H1 (cell line): ENCODE measurements at regions not wholly inside any gene's neighbourhood (a gene's known extent, or its start where the extent isn't known, plus 50 kb on each side); places are given as distances from the start of the nearest gene placed in this dataset.

Experiments
- CTCF ChIA-PET: fragments of 300-600 bp; sonication (Branson Sonifier 250); formaldehyde crosslinking; loops from one replicate; lab custom pipeline; 2021; ENCODE audit not compliant: partially characterized antibody; lab: Charles Lee
- POLR2A ChIA-PET: fragments of 300-600 bp; sonication (Branson Sonifier 250); formaldehyde crosslinking; loops from one replicate; lab custom pipeline; 2021; ENCODE audit warnings: inconsistent platforms; ENCODE audit not compliant: partially characterized antibody; lab: Charles Lee
- DNase-seq, 2 experiments: peaks; one replicate each; pipeline versions ENCODE4 v3.0.0 to v3.0.0-alpha.2; 2010 to 2022; ENCODE audit warnings: low spot score in 2 of 2, low read depth in 1 of 2, mixed read lengths in 1 of 2
- FAIRE-seq: peaks from 2 replicates; lab custom pipeline; 2011; peaks lifted over from hg19 to GRCh38; lab: Jason Lieb, UNC
- H2AFZ ChIP-seq: 2 replicates; pipeline ENCODE4 v1.8.1; 2012; ENCODE audit warnings: low read length, inconsistent platforms
- H2AK5ac ChIP-seq: 2 replicates; pipeline ENCODE4 v1.6.1; 2013; ENCODE audit warnings: low read depth, low read length
- H2BK120ac ChIP-seq: replicated peaks from 2 replicates; pipeline ENCODE3; 2013; ENCODE audit warnings: low read depth, low read length, inconsistent platforms
- H2BK12ac ChIP-seq: 2 replicates; pipeline ENCODE4 v1.6.1; 2013; ENCODE audit warnings: low read depth, low read length
- H2BK15ac ChIP-seq: 2 replicates; pipeline ENCODE4 v1.6.1; 2013; ENCODE audit warnings: low read length
- H2BK20ac ChIP-seq: 2 replicates; pipeline ENCODE4 v1.6.1; 2013; ENCODE audit warnings: low read length
- H2BK5ac ChIP-seq: 2 replicates; pipeline ENCODE4 v1.6.1; 2013; ENCODE audit warnings: low read depth, low read length
- H3K14ac ChIP-seq: 2 replicates; pipeline ENCODE4 v1.6.1; 2013; ENCODE audit warnings: inconsistent platforms; ENCODE audit not compliant: insufficient read length
- H3K18ac ChIP-seq: 2 replicates; pipeline ENCODE4 v1.6.1; 2013; ENCODE audit warnings: low read length; ENCODE audit errors: extremely low read depth
- H3K23ac ChIP-seq: 2 replicates; pipeline ENCODE4 v1.6.1; 2013; ENCODE audit warnings: inconsistent platforms; ENCODE audit not compliant: insufficient read length
- H3K23me2 ChIP-seq: 2 replicates; pipeline ENCODE4 v1.6.1; 2013; ENCODE audit warnings: low read depth, low read length
- H3K27ac ChIP-seq: 2 replicates; pipeline ENCODE4 v1.6.1; 2011; ENCODE audit warnings: low read depth, low read length, inconsistent platforms
- H3K27me3 ChIP-seq, 4 experiments: replicated peaks in 1 of 4; 1 replicate in 1 of 4; 2 replicates in 3 of 4; pipeline versions ENCODE4 v1.6.1 to v1.8.1; 2011 to 2013; ENCODE audit warnings: low read length in 3 of 4, mild to moderate bottlenecking in 3 of 4, inconsistent platforms in 2 of 4, mixed read lengths in 2 of 4, moderate library complexity in 1 of 4; ENCODE audit not compliant: control insufficient read depth in 3 of 4, insufficient read depth in 3 of 4; ENCODE audit errors: extremely low read depth in 1 of 4
- H3K36me3 ChIP-seq, 4 experiments: 2 replicates each; pipeline versions ENCODE4 v1.6.1 to v1.8.1; 2011 to 2013; ENCODE audit warnings: mild to moderate bottlenecking in 4 of 4, low read length in 3 of 4, moderate library complexity in 2 of 4, control low read depth in 1 of 4, inconsistent platforms in 1 of 4; ENCODE audit not compliant: insufficient read depth in 4 of 4, control insufficient read depth in 2 of 4
- H3K4ac ChIP-seq: replicated peaks from 2 replicates; pipeline ENCODE3; 2013; ENCODE audit warnings: low read length, low read depth, mixed read lengths, inconsistent platforms; ENCODE audit not compliant: insufficient read length
- H3K4me1 ChIP-seq, 4 experiments: replicated peaks in 1 of 4; 1 replicate in 1 of 4; 2 replicates in 3 of 4; pipeline versions ENCODE4 v1.6.1 to v1.8.1; 2011 to 2013; ENCODE audit warnings: low read length in 3 of 4, inconsistent platforms in 2 of 4, mixed read lengths in 1 of 4; ENCODE audit not compliant: insufficient read depth in 4 of 4, control insufficient read depth in 3 of 4
- H3K4me2 ChIP-seq, 2 experiments: 2 replicates each; pipeline versions ENCODE4 v1.6.1 to v1.8.1; 2011 to 2013; ENCODE audit warnings: low read depth in 2 of 2, low read length in 2 of 2, control low read depth in 1 of 2, inconsistent platforms in 1 of 2, mild to moderate bottlenecking in 1 of 2; ENCODE audit not compliant: insufficient read depth in 1 of 2
- H3K4me3 ChIP-seq, 4 experiments: fragments of 200-600, 300-600 bp in 1 of 4; sonication (generic), shearing (Covaris generic), sonication (Bioruptor Twin) in 1 of 4; 2 replicates each; pipeline versions ENCODE4 v1.5.1 to v1.8.1; 2011 to 2016; ENCODE audit warnings: low read length in 4 of 4, low read depth in 3 of 4, control low read depth in 2 of 4, inconsistent platforms in 2 of 4, mild to moderate bottlenecking in 2 of 4, mixed read lengths in 1 of 4, moderate library complexity in 1 of 4; ENCODE audit not compliant: insufficient read depth in 2 of 4; ENCODE audit errors: extremely low read depth in 1 of 4
- H3K56ac ChIP-seq: replicated peaks from 2 replicates; pipeline ENCODE3; 2013; ENCODE audit warnings: low read depth, mild to moderate bottlenecking, mixed read lengths, low read length, inconsistent platforms; ENCODE audit not compliant: insufficient read length
- H3K79me1 ChIP-seq: 2 replicates; pipeline ENCODE4 v1.6.1; 2013; ENCODE audit warnings: low read depth, low read length, control low read depth
- H3K79me2 ChIP-seq, 2 experiments: 2 replicates each; pipeline versions ENCODE4 v1.6.1 to v1.8.1; 2012 to 2013; ENCODE audit warnings: low read length in 2 of 2, mild to moderate bottlenecking in 2 of 2, inconsistent platforms in 1 of 2; ENCODE audit not compliant: insufficient read depth in 2 of 2, control insufficient read depth in 1 of 2
- H3K9ac ChIP-seq, 4 experiments: replicated peaks in 1 of 4; 1 replicate in 1 of 4; 2 replicates in 3 of 4; pipeline versions ENCODE4 v1.6.1 to v1.8.1; 2011 to 2013; ENCODE audit warnings: low read depth in 3 of 4, low read length in 3 of 4, control low read depth in 2 of 4, mild to moderate bottlenecking in 2 of 4, moderate library complexity in 2 of 4, inconsistent platforms in 1 of 4; ENCODE audit errors: extremely low read depth in 1 of 4
- H3K9me3 ChIP-seq, 2 experiments: 2 replicates each; pipeline versions ENCODE4 v1.6.1 to v1.8.1; 2012 to 2013; ENCODE audit warnings: mild to moderate bottlenecking in 2 of 2, moderate library complexity in 2 of 2, control low read depth in 1 of 2, inconsistent platforms in 1 of 2, low read depth in 1 of 2, low read length in 1 of 2, mixed read lengths in 1 of 2; ENCODE audit not compliant: insufficient read depth in 2 of 2
- H4K20me1 ChIP-seq, 2 experiments: replicated peaks in 1 of 2; 2 replicates each; pipeline versions ENCODE3 to v1.8.1; 2011 to 2013; ENCODE audit warnings: inconsistent platforms in 2 of 2, low read length in 2 of 2, mild to moderate bottlenecking in 1 of 2; ENCODE audit not compliant: insufficient read depth in 2 of 2, control insufficient read depth in 1 of 2
- H4K5ac ChIP-seq: 2 replicates; pipeline ENCODE4 v1.6.1; 2013; ENCODE audit warnings: low read length, low read depth, mixed read lengths, inconsistent platforms; ENCODE audit not compliant: insufficient read length
- H4K8ac ChIP-seq: 2 replicates; pipeline ENCODE4 v1.8.0; 2013; ENCODE audit warnings: mild to moderate bottlenecking, moderate library complexity, low read length, inconsistent platforms; ENCODE audit not compliant: insufficient read depth; ENCODE audit errors: extremely low read depth
- H4K91ac ChIP-seq: replicated peaks from 2 replicates; pipeline ENCODE3; 2013; ENCODE audit warnings: low read length, mixed read lengths, inconsistent platforms; ENCODE audit not compliant: insufficient read length
- ASH2L ChIP-seq: fragments of 200-600, 300-600 bp; sonication (generic); IDR thresholded peaks from one replicate; pipeline ENCODE4 v1.7.1; 2017; ENCODE audit warnings: low read length
- ATF3 ChIP-seq: IDR thresholded peaks from 2 replicates; pipeline ENCODE4 v1.6.1; 2011; ENCODE audit warnings: low read depth, mild to moderate bottlenecking, low read length; ENCODE audit not compliant: insufficient read depth
- BCL11A ChIP-seq, 2 experiments: IDR thresholded peaks; one replicate each; pipeline ENCODE4 v1.6.1; 2011; ENCODE audit warnings: low read depth in 2 of 2, low read length in 2 of 2, mild to moderate bottlenecking in 2 of 2
- CEBPB ChIP-seq: IDR thresholded peaks from 2 replicates; pipeline ENCODE4 v1.6.1; 2012; ENCODE audit warnings: low read depth, low read length
- GTF2F1 ChIP-seq: IDR thresholded peaks from 2 replicates; pipeline ENCODE4 v1.6.1; 2012; ENCODE audit warnings: low read depth, low read length, improper control_type of control experiment, borderline replicate concordance
- MAFK ChIP-seq: IDR thresholded peaks from 2 replicates; pipeline ENCODE4 v1.6.1; 2012; ENCODE audit warnings: low read depth, mild to moderate bottlenecking, improper control_type of control experiment, low read length
- NANOG ChIP-seq: IDR thresholded peaks from 2 replicates; pipeline ENCODE4 v1.6.1; 2011; ENCODE audit warnings: low read length, low read depth, mild to moderate bottlenecking, inconsistent platforms; ENCODE audit not compliant: insufficient read depth, poor library complexity, severe bottlenecking
- RAD21 ChIP-seq, 2 experiments: IDR thresholded peaks in 1 of 2; conservative IDR thresholded peaks in 1 of 2; 2 replicates each; pipeline ENCODE4 v1.6.1; 2011; ENCODE audit warnings: low read depth in 2 of 2, low read length in 2 of 2, improper control_type of control experiment in 1 of 2, inconsistent platforms in 1 of 2, mild to moderate bottlenecking in 1 of 2, moderate library complexity in 1 of 2
- RBBP5 ChIP-seq: IDR thresholded peaks from 2 replicates; pipeline ENCODE4 v1.7.1; 2012; ENCODE audit warnings: low read depth, mild to moderate bottlenecking, inconsistent platforms, low read length, moderate library complexity, borderline replicate concordance
- RNF2 ChIP-seq: fragments of 200-900, 300-1000 bp; sonication (generic); IDR thresholded peaks from 2 replicates; pipeline ENCODE4 v1.7.1; 2016; ENCODE audit warnings: borderline replicate concordance, low read depth, mild to moderate bottlenecking, antibody characterized with exemption, low read length; ENCODE audit not compliant: poor library complexity, severe bottlenecking; ENCODE audit errors: missing control alignments
- SP2 ChIP-seq: IDR thresholded peaks from 2 replicates; pipeline ENCODE4 v1.6.1; 2012; ENCODE audit warnings: mild to moderate bottlenecking, low read length, inconsistent platforms
- TBP ChIP-seq: IDR thresholded peaks from 2 replicates; pipeline ENCODE4 v1.6.1; 2011; ENCODE audit warnings: low read depth, low read length, improper control_type of control experiment
- USF2 ChIP-seq: IDR thresholded peaks from 2 replicates; pipeline ENCODE4 v1.6.1; 2011; ENCODE audit warnings: low read length, improper control_type of control experiment
- WGBS, 2 experiments: shearing (Covaris generic) in 1 of 2; methylation state at CpG; one replicate each; pipeline versions ENCODE4 v1.1.6 to v1.1.7; 2013 to 2015; ENCODE audit warnings: low lambda C conversion rate in 2 of 2, mixed read lengths in 2 of 2, inconsistent platforms in 1 of 2, low coverage in 1 of 2, missing lambda C conversion rate in 1 of 2; ENCODE audit not compliant: insufficient replicate concordance in 2 of 2, insufficient coverage in 1 of 2, insufficient read length in 1 of 2; ENCODE audit errors: extremely low coverage in 1 of 2, missing lambda C conversion rate in 1 of 2; 5-methylcytosine and 5-hydroxymethylcytosine counted together

- H3K18ac ChIP-seq, result no peak overlapping the region
- H3K9me3 ChIP-seq, result no peaks in the 10 kb centered on the region
- H2BK20ac ChIP-seq, result no peak overlapping the region
- no peak overlapping the region for H4K5ac ChIP-seq
- CTCF ChIA-PET, result interaction anchor here (1.5 kb wide), 1 partner anchor 289 kb away, joined by 4 read pairs; no protein-coding TSS in a partner anchor
- no peak overlapping the region for H3K23ac ChIP-seq
- H3K4me3 ChIP-seq, result no peak overlapping the region
- no peaks in the 10 kb centered on the region for H3K79me2 ChIP-seq
- no peaks in the 10 kb centered on the region; a peak in 1 of 7 replicates for H3K4me1 ChIP-seq
- no peak overlapping the region for H3K4ac ChIP-seq
- no peak overlapping the region for H3K27ac ChIP-seq
- no peaks in the 10 kb centered on the region for H3K23me2 ChIP-seq
- H3K36me3 ChIP-seq, result no peaks in the 10 kb centered on the region
- H2BK5ac ChIP-seq, result no peak overlapping the region
- no peak overlapping the region for H2BK15ac ChIP-seq
- H4K91ac ChIP-seq, result no peak overlapping the region
- no peak for FAIRE-seq
- H2AFZ ChIP-seq, result no peak overlapping the region
- H3K9ac ChIP-seq, result no peak overlapping the region
- H2AK5ac ChIP-seq, result no peak overlapping the region
- no peaks in the 10 kb centered on the region for H4K20me1 ChIP-seq
- no peak overlapping the region for H3K4me2 ChIP-seq
- WGBS, 2 experiments, result 87% methylated on average over 5 of the region's 5 CpGs; no CpG with 5 or more reads in 1 of the 2 experiments
- DNase-seq, result no peak
- H4K8ac ChIP-seq, result no peak overlapping the region
- H2BK120ac ChIP-seq, result no peak overlapping the region
- POLR2A ChIA-PET, result no interaction called here
- H3K79me1 ChIP-seq, result no peaks in the 10 kb centered on the region
- no peaks in the 10 kb centered on the region for H3K27me3 ChIP-seq
- no peak overlapping the region for H3K56ac ChIP-seq
- no peak overlapping the region for H2BK12ac ChIP-seq
- H3K14ac ChIP-seq, result no peak overlapping the region
- TF ChIP-seq ASH2L, result no peak
- no peak for TF ChIP-seq SP2
- no peak for TF ChIP-seq CEBPB
- TF ChIP-seq BCL11A (IDR thresholded peaks at IDR 0.05; ENCODE audit: low read depth in 2 of 2, low read length in 2 of 2), result no peak
- no peak for TF ChIP-seq GTF2F1
- TF ChIP-seq USF2, result no peak
- no peak for TF ChIP-seq NANOG
- TF ChIP-seq RNF2, result no peak
- no peak for TF ChIP-seq MAFK
- TF ChIP-seq RBBP5, result no peak
- TF ChIP-seq TBP, result no peak
- no peak for TF ChIP-seq ATF3
- TF ChIP-seq RAD21 (IDR thresholded peaks at IDR 0.05 in 1 of 2, conservative IDR thresholded peaks at IDR 0.05 in 1 of 2; ENCODE audit: low read depth in 2 of 2, low read length in 2 of 2), result no peak
Measured at GRCh38 chr13:77831866-77832265, 86.8 kb downstream of the EDNRB start.
